Lower lobe of right lung (tissue), 2 donors: ENCODE measurements at regions not wholly inside any gene's neighbourhood (a gene's known extent, or its start where the extent isn't known, plus 50 kb on each side); places are given as distances from the start of the nearest gene placed in this dataset.

Experiments used
- ATAC-seq, 2 donors: fragments of 200-7000 bp; cut with Tn5 transposase; one replicate each; pipeline ENCODE4 v1.9.1; 2020 to 2022; ENCODE audit warnings: mild to moderate bottlenecking in 2 of 2, moderate library complexity in 2 of 2
- DNase-seq: peaks from one replicate; pipeline ENCODE4 v3.0.0-alpha.2; 2020
- H3K27ac ChIP-seq: fragments of 200-600 bp; one replicate; pipeline ENCODE4 v1.8.0; 2022
- H3K27me3 ChIP-seq: fragments of 200-600 bp; one replicate; pipeline ENCODE4 v1.8.0; 2022; ENCODE audit warnings: low read depth
- H3K36me3 ChIP-seq: fragments of 200-600 bp; one replicate; pipeline ENCODE4 v1.8.0; 2022; ENCODE audit warnings: mild to moderate bottlenecking
- H3K4me1 ChIP-seq: fragments of 200-600 bp; one replicate; pipeline ENCODE4 v1.8.0; 2022
- H3K4me3 ChIP-seq: fragments of 200-600 bp; one replicate; pipeline ENCODE4 v1.8.0; 2022; ENCODE audit warnings: mild to moderate bottlenecking
- H3K9me3 ChIP-seq: fragments of 200-600 bp; one replicate; pipeline ENCODE4 v1.8.0; 2022
- CTCF ChIP-seq: fragments of 200-600 bp; IDR thresholded peaks from one replicate; pipeline ENCODE4 v1.8.0; 2022; ENCODE audit warnings: antibody characterized with exemption, mild to moderate bottlenecking
- intact Hi-C: fragments of 100-400 bp; cut with DNase I; formaldehyde crosslinking; loops from one replicate; pipeline ENCODE4 v1.11.0; 2022
- donor health status: DM: no; HTN: yes; CAD: no; lungs with severe emphysema.

- intact Hi-C loops, result no loop called here
- no peak for DNase-seq
- no peak for ATAC-seq
- Histone ChIP-seq H3K36me3 (no peaks in the 10 kb centered on the region), H3K27me3 (no peaks in the 10 kb centered on the region), H3K27ac (no peak overlapping the region), H3K4me3 (no peak overlapping the region), H3K9me3 (no peaks in the 10 kb centered on the region), H3K4me1 (no peaks in the 10 kb centered on the region)
- no peak for TF ChIP-seq CTCF
Observed at GRCh38 chr10:60714233-60714632, 64.0 kb upstream of the CDK1 start.

- Histone ChIP-seq H3K27ac (no peak overlapping the region), H3K4me3 (no peak overlapping the region), H3K27me3 (no peaks in the 10 kb centered on the region), H3K36me3 (no peaks in the 10 kb centered on the region), H3K9me3 (no peaks in the 10 kb centered on the region), H3K4me1 (no peaks in the 10 kb centered on the region)
- ATAC-seq (no peak), DNase-seq (no peak)
- intact Hi-C loops, result no loop called here
- no peak for TF ChIP-seq CTCF
Observed at GRCh38 chr10:60711496-60711895, 66.8 kb upstream of the CDK1 start.

GRCh38 chr10:60710041-60710440, 68.2 kb upstream of the CDK1 start:
- Histone ChIP-seq H3K9me3 (no peaks in the 10 kb centered on the region), H3K27me3 (no peaks in the 10 kb centered on the region), H3K4me3 (no peak overlapping the region), H3K4me1 (no peaks in the 10 kb centered on the region), H3K27ac (no peak overlapping the region), H3K36me3 (no peaks in the 10 kb centered on the region)
- TF ChIP-seq CTCF, result no peak
- ATAC-seq, result no peak
- DNase-seq, result no peak
- intact Hi-C loops, result no loop called here

GRCh38 chr10:60708666-60709065, 69.6 kb upstream of the CDK1 start:
- Histone ChIP-seq H3K4me1 (no peaks in the 10 kb centered on the region), H3K9me3 (no peaks in the 10 kb centered on the region), H3K36me3 (no peaks in the 10 kb centered on the region), H3K27me3 (no peaks in the 10 kb centered on the region), H3K27ac (no peak overlapping the region), H3K4me3 (no peak overlapping the region)
- intact Hi-C loops, result no loop called here
- ATAC-seq, result no peak
- no peak for TF ChIP-seq CTCF
- DNase-seq, result no peak

- DNase-seq, result no peak
- H3K9me3 ChIP-seq, result no peaks in the 10 kb centered on the region
- no peaks in the 10 kb centered on the region for H3K27me3 ChIP-seq
- no peak overlapping the region for H3K4me3 ChIP-seq
- no peaks in the 10 kb centered on the region for H3K4me1 ChIP-seq
- no peak for TF ChIP-seq CTCF
- intact Hi-C loops, result no loop called here
- H3K27ac ChIP-seq, result no peak overlapping the region
- ATAC-seq, result no peak
- H3K36me3 ChIP-seq, result no peaks in the 10 kb centered on the region
Observed at GRCh38 chr10:60707841-60708240, 70.4 kb upstream of the CDK1 start.

GRCh38 chr10:60706146-60706545, 72.1 kb upstream of the CDK1 start:
- no peak for ATAC-seq
- no peak for DNase-seq
- H3K4me1 ChIP-seq, result no peaks in the 10 kb centered on the region
- H3K27me3 ChIP-seq, result no peaks in the 10 kb centered on the region
- H3K27ac ChIP-seq, result no peak overlapping the region
- H3K9me3 ChIP-seq, result no peaks in the 10 kb centered on the region
- TF ChIP-seq CTCF, result no peak
- intact Hi-C loops, result no loop called here
- H3K36me3 ChIP-seq, result no peaks in the 10 kb centered on the region
- H3K4me3 ChIP-seq, result no peak overlapping the region
